HG03025 (cell line): ENCODE measurements at regions not wholly inside any gene's neighbourhood (a gene's known extent, or its start where the extent isn't known, plus 50 kb on each side); places are given as distances from the start of the nearest gene placed in this dataset.

Experiments used
- ATAC-seq: cut with Tn5 transposase; IDR thresholded peaks from one replicate; pipeline ENCODE4 v1.9.1; 2021; ENCODE audit warnings: mild to moderate bottlenecking, moderate library complexity; ENCODE audit not compliant: unreplicated experiment, low FRiP score

GRCh38 chr6:9435281-9435680 is 979.6 kb downstream of the TFAP2A start:
- no peak for ATAC-seq

DNA sequence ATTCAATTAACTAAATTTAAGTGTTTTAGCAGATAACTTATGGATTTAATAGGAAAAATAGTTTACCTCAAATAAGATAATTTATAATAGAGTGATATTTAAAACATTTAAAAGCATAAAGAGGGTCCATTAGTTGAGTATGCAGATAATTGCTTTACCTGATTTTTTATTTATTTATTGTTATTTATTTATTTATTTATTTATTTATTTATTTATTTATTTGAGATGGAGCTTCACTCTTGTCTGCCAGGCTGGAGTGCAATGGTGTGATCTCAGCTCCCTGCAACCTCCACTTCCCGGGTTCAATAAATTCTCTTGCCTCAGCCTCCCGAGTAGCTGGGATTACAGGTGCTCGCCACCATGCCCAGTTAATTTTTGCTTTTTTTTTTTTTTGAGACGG is 982.9 kb downstream of the TFAP2A start:
- no peak for ATAC-seq

DNA sequence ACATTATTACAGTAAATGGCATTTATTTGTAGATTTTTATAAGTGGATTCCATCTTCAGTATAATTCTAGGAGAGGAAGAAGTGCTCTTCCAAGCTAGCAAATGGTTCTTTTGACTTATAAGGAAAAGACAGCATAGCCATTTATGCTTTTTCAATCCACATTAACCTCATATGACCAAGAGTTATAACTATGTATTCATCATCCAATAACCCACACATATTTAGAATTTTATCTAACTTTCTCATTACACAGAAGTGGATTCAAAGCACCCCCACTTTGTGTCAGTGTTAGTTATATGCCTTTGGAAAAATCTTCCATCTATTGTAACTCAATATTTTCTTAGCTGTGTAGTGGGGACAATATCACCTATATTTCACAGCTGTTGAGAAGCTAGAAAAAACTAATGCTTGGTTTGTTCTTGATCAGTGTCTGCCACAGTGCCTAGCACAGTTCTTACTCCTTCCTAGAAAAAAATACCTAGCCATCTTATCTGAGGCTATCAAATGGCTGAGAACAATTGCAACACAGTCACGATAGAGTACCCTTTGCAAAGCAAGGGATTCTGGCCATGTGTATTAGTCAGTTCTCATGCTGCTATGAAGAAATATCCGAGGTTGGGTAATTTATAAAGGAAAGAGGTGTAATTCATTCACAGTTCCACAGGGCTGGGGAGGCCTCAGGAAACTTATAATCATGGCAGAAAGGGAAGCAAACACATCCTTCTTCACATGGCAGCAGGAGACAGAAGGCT is 986.3 kb downstream of the TFAP2A start:
- ATAC-seq: no peak

DNA sequence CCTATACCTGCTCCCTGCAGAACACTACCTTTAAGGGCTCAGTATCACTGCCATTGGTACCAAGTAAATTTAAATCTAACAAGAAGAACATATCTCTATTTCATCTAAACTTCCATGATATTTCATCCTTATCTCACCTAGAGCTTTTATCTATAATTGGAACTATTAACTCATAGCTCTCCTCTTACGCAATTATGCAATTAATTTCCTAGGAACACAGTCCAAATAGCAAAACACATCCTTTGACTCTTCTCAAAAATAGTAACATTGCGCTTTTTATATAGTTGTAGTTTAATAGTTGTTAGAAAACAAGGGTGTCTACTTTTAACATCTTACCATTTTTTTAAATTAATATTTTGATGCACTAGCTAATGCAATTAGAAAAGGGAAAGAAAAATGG is 986.8 kb upstream of the SLC35B3 start:
- no peak for ATAC-seq

DNA sequence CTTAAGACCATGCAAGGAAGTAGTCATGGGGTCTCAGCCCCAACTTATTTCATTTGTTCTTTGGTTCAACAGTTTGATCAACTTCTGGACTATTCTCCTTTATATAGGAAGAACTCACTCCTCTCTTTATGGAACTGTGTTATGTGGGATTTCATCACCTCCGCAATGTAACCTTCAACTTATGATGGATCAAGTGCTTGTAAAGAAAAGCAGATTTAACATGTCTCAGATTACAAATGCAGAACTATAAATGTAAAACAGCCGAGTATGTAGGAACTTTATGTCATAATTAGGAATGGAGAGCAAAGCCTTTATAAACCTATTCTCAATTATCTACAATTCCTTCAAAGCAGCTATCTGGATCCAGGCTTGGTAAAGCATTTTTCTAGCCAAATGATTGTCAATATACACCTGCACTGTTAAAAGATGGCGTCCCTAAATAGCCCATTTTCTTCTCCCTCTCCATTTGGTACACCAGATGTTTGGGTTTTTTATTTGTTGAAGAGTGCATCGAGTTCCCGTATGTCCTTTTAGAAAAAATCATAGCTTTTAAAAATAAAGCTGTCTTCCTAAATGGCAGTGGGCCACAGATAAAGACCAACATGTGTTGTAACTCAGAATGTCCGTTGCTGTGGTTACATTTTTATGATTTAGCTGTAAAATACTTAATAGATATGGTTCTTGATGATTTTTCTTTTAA is 985.1 kb upstream of the SLC35B3 start:
- ATAC-seq: no peak

DNA sequence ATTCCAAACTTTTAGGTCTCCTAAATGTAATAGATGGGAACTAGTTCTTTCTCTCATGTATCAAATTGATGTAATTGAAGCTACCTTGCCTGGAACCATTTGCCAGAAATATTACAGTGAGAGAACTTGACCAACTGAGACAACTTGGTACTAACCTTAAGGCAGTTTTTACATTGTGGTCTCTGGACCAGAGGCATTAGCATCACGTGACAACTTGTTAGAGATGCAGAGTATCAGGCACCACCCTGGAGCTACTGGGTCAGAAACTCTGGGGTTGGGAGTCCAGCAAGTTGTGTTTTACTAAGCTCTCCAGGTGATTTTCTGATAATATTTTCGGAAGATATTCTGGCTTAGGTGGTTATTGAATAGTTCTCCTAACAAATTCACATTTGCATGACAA is 982.1 kb upstream of the SLC35B3 start:
- ATAC-seq: no peak

DNA sequence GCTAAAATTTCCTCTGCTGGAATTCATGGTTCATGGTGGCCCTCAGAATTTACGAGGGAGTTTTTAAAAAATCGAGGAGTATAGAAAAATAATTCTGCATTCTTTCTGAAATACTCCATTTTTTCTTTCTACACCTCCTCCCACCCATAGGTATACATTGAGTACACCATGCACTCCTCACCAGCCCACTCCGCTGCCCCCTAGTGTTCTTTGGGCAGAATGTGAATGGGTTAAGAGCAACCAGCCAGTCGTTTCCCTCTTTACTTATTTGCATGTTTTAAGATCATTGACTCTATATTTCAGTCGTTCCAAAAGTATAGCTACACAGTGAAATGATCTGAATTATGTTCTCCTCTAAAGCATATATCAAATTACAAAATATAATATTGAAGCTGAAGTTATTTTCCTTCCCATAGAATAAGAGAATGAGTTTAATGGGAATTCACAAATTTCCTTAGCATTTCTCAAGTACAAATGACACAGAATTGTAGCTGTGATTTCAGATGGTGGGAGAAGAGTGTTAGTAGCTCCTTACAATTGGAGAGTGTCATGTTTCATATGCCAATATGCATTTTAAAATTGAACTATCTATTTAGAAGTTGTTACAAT is 977.7 kb upstream of the SLC35B3 start:
- no peak for ATAC-seq

DNA sequence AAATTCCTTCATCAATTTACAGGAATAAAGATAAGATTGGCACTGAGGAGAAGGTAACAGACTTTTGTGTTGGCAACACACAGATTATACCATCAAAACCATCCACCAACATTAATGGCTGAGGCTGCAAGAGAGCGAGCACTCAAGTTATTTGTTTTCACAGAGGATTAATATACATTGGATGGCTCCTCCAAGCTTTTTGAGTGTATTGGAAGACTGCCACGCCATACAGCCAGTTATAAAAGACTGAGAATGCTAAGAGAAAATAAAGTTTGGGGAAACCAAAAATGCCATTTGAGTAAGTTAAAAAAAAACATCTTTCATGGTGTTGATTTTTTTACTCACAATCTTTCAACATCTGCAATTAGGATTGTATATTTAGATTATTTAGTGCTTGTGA is 973.8 kb upstream of the SLC35B3 start:
- no peak for ATAC-seq

- ATAC-seq: no peak
Observed at GRCh38 chr6:9408402-9409117, 973.2 kb upstream of the SLC35B3 start.

DNA sequence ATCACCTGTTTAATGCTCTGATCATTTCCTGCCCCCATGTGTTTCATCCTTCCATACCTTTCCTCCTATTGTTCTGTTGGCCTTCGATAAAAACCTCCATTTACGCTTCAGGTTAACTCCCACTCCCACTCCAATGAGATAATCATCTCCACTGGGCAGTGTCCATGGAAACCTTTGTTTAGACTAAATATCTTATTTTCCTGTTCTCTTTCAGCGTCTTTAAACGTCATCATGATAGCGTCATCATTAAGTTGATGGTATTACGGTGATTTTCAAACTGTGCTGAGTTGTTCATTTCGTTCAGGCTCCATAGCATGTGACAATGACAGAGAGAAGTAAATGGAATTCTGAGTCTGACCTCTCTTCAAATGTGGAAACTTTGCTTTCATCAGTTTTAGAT is 970.5 kb upstream of the SLC35B3 start:
- no peak for ATAC-seq

GRCh38 chr6:9405369-9405768 is 970.0 kb upstream of the SLC35B3 start:
- no peak for ATAC-seq

DNA sequence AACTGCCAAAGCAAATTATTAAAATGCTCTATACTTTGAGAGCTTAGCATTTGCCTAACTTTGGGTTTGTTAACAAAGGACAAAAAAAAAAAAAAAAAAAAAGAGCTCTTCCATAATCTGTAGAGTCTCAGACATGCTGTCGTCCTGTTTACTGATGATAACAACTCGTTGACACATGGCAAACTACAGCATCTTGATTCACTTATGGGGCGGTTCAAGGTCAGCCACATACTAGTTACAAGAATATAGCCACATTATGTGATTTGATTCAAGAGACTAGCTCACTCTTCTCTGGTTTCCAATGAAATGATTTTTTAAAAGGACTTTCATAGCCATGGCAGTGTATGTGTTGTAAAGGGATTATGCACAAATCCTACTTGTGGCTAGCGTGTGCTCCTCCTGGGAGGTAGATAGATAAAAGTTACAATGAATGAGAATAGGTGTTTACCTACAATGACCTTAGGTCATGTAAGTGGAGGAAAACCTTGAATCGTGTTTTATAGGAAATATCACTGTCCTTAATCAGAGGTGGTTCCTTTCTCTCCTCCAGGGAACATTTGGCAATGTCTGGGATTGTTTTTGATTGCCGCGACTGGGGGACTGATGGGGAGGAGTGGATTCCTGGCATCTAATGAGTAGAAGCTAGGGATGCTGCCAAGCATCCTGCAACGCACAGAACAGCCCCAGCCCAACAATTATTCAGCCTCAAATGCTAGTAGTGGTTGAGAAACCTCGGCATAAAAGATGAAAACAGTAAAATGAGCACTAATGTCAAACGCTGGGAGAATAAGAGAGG is 969.2 kb upstream of the SLC35B3 start:
- no peak for ATAC-seq

- ATAC-seq: no peak
Observed at GRCh38 chr6:9403736-9404135, 968.4 kb upstream of the SLC35B3 start.

GRCh38 chr6:9401960-9402359 is 966.6 kb upstream of the SLC35B3 start:
- ATAC-seq: no peak

- no peak for ATAC-seq
Observed at GRCh38 chr6:9399916-9400315, 964.6 kb upstream of the SLC35B3 start.

DNA sequence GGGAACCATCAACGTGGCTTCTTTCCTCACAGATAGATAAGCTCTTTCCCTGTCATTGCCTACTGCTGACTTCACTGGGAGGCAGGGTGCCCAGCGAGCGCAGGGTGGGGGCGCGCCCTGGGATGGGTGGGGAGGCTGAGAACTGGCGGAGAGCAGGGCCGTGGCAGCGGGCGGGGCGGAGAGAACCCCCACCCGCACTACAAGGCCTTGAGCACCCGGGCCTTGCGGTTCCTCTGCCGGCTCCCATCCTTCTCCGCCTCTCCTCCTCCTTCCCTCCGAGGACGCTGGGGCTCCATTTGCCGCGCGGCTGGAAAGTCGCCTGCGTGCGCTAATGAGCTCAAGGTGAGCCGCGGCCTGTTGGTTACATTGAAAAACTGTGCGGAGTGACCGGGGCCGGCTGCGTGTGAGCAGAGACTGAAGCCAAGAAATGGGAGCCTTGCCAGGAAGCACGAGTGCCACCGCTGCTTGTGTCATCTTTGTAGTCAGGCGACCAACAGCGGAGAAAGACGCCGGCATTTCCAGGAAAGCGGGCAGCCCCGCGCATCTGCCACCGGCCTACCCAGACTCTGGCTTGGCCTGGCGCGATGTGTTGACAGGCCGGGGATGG is 963.5 kb upstream of the SLC35B3 start:
- ATAC-seq: no peak

- no peak for ATAC-seq
Observed at GRCh38 chr6:9398071-9398766, 962.9 kb upstream of the SLC35B3 start.

GRCh38 chr6:9388596-9388995 is 953.3 kb upstream of the SLC35B3 start:
- ATAC-seq: no peak

DNA sequence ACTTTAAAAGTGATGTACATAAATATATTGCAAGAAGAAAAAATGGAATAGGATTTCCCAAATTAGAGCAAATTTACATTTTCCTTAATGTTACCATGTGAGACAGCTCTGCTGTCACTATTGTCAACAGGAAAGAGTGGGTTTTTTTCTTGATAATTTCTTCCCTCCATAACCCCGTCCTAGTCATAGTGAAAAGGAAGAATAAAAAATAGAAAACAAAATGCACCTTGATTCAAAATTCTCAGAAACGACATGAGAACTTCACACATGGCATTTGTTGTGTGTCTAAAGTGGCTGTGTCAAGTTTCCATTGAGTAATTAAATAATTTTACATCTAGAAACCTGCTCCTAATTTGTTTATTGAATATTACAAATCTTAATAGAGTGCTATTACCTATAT is 945.2 kb upstream of the SLC35B3 start:
- no peak for ATAC-seq
